ENCODE measurements at regions not wholly inside any gene's neighbourhood (a gene's known extent, or its start where the extent isn't known, plus 50 kb on each side); places are given as distances from the start of the nearest gene placed in this dataset.

DNA sequence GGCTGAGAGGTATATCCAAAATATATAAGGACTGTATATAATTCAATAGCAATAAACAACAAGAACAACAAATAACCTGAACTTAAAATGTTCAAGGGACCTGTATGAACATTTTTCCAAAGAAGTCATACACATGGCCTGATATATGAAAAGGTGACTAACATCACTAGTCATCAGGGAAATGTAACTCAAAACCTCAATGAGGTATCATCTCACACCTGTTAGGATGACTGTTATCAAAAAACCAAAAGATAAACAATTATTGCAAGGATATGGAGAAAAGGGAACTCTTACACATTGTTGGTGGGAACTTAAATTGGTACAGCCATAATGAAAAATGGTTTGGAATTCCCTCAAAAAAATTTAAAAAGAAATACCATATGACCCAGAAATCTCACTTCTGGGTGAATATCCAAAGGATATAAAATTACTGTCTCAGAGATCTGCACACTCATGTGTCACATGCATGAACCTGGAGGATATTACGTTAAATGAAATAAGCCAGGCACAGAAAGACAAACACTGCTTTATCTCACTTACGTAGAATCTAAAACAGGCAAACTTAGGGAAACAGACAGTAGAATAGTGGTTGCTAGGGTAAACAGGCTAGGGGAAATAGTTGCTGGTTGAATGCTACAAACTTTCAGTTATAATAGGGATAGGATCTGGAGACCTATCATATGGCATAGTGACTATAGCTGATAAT is 334.5 kb upstream of the MMADHC start:
- TF ChIP-seq, protein P1, sequence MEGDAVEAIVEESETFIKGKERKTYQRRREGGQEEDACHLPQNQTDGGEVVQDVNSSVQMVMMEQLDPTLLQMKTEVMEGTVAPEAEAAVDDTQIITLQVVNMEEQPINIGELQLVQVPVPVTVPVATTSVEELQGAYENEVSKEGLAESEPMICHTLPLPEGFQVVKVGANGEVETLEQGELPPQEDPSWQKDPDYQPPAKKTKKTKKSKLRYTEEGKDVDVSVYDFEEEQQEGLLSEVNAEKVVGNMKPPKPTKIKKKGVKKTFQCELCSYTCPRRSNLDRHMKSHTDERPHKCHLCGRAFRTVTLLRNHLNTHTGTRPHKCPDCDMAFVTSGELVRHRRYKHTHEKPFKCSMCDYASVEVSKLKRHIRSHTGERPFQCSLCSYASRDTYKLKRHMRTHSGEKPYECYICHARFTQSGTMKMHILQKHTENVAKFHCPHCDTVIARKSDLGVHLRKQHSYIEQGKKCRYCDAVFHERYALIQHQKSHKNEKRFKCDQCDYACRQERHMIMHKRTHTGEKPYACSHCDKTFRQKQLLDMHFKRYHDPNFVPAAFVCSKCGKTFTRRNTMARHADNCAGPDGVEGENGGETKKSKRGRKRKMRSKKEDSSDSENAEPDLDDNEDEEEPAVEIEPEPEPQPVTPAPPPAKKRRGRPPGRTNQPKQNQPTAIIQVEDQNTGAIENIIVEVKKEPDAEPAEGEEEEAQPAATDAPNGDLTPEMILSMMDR (IDR thresholded peaks at IDR 0.05 in 8 of 11, conservative IDR thresholded peaks at IDR 0.05 in 3 of 11), result no peak
- Histone ChIP-seq H3K9me3 (peaks cover 0 to 39% (median 21%) of the 10 kb centered on the region in 8 donors), H3K4me1 (no peaks in the 10 kb centered on the region), H3K27ac (no peak overlapping the region), H3K27me3 (replicated peaks in 1 of 7) (no peaks in the 10 kb centered on the region), H3K4me3 (no peak overlapping the region), H3K36me3 (no peaks in the 10 kb centered on the region)
- WGBS, 5 donors, result 88 to 98% (median 93%) methylated on average over 2 of the region's 2 CpGs
- intact Hi-C loops (cut with DNase I; ENCODE audit: low total_unique reads), result no loop called here
- no peak for DNase-seq

DNA sequence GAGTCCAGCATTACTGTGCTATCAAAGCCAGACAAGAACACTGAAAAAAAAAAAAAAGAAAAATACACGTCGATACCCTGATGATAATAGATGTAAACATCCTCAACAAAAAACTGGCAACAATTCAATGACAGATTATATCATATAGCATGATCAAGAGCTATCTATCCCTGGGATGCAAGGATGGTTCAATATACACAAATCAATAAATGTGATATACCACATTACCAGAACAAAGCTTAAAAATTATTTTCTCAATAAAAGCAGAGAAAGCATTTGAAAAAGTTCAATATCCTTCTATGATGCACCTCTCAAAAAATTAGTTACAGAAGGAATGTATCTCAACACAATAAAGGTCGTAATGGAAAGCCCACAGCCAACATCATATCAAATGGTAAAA is 332.8 kb upstream of the MMADHC start:
- no peaks in the 10 kb centered on the region for H3K36me3 ChIP-seq
- DNase-seq, result no peak
- no peak for TF ChIP-seq POLR2A (IDR thresholded peaks at IDR 0.05)
- TF ChIP-seq, protein P1 (IDR thresholded peaks at IDR 0.05 in 8 of 11, conservative IDR thresholded peaks at IDR 0.05 in 3 of 11), result no peak
- TF ChIP-seq POLR2AphosphoS5 (IDR thresholded peaks at IDR 0.05), result no peak
- peaks cover 0 to 39% (median 21%) of the 10 kb centered on the region in 8 donors for H3K9me3 ChIP-seq
- 85 to 97% (median 89%) methylated on average over 3 of the region's 3 CpGs for WGBS, 5 donors
- no peaks in the 10 kb centered on the region for H3K27me3 ChIP-seq (replicated peaks in 1 of 7)
- H3K4me3 ChIP-seq, result no peak overlapping the region
- H3K27ac ChIP-seq, result no peak overlapping the region
- H3K4me1 ChIP-seq, result no peaks in the 10 kb centered on the region
- intact Hi-C loops (cut with DNase I; ENCODE audit: low total_unique reads), result no loop called here

DNA sequence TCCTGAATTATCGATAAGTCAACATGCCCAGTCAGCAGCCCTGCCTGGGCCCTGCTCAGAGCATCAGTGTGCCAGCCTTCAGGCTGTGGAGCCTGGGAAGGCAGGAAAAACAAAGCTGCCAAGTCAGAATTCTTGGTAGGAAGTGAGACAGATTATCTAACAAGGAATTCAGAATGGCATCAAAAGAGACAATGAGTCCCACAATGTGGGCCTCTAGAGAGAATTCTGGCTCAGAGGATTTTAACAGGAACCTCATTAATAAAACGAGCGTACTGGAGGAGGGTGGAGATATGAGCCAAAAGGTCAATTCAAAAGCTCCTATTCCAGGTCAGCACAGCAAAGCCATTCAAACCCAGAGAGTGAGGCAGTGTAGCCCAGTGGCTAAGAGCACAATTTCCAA is 327.6 kb upstream of the MMADHC start:
- no peak for DNase-seq
- TF ChIP-seq POLR2AphosphoS5 (IDR thresholded peaks at IDR 0.05), result no peak
- TF ChIP-seq, protein P1 (IDR thresholded peaks at IDR 0.05 in 8 of 11, conservative IDR thresholded peaks at IDR 0.05 in 3 of 11), result no peak
- TF ChIP-seq POLR2A (IDR thresholded peaks at IDR 0.05), result no peak
- Histone ChIP-seq H3K9me3 (peaks cover 0 to 23% (median 10%) of the 10 kb centered on the region in 8 donors), H3K4me3 (no peak overlapping the region), H3K27ac (no peak overlapping the region), H3K36me3 (no peaks in the 10 kb centered on the region), H3K27me3 (replicated peaks in 1 of 7) (no peaks in the 10 kb centered on the region), H3K4me1 (no peaks in the 10 kb centered on the region)
- intact Hi-C loops (cut with DNase I; ENCODE audit: low total_unique reads), result no loop called here
- 62 to 84% (median 70%) methylated on average over 3 of the region's 3 CpGs for WGBS, 5 donors

DNA sequence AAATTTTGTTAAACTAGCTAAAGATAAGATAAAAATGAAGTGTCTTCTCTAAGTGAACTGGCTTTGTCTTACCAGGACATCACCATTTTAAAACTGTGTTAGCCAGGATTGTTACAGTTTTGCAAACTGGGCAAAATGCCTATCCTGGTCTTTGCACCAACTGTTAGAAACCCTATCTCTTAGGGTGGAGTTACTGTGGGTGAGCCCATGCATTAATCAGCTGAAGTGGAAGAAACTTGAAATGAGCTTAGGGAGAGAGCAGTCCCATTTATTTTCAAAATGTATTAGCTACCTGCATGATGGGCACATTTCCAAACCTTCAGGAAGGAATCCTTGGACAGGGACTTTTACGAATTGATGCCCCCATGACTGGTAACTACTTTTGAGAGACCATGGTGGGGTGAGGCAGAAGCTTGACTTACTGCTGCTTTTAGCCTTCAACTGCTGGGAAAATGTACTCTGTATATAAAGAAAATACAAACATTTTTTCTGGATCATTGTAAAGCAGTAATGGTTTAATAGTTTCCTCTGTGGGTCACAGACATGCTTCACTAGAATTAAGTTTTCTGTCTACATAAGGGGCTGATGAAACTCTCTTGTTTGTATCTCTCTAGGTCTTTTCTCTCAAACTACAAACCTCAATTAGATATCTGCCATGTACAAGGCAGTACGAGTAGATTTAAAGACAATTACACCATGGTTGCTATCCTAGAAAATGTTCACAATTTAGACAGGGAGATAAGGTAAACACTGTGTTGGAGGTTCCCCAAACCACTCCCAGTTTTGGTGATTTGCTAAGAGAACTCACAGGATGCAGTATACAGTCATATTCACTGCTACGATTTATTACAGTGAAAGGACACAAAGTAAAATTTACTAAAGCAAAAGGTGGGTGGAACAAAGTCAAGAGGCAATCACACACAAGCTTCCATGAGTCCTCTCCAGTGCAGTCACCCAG is 321.4 kb upstream of the MMADHC start:
- H3K9me3 ChIP-seq, result no peaks in the 10 kb centered on the region
- 76 to 89% (median 81%) methylated on average over 3 of the region's 3 CpGs for WGBS, 5 donors
- no peak overlapping the region for H3K27ac ChIP-seq
- intact Hi-C loops (cut with DNase I; ENCODE audit: low total_unique reads), result no loop called here
- TF ChIP-seq, protein P1 (IDR thresholded peaks at IDR 0.05 in 8 of 11, conservative IDR thresholded peaks at IDR 0.05 in 3 of 11), result no peak
- TF ChIP-seq POLR2AphosphoS5 (IDR thresholded peaks at IDR 0.05) (no peak), POLR2A (IDR thresholded peaks at IDR 0.05) (no peak)
- DNase-seq, result no peak
- no peaks in the 10 kb centered on the region for H3K27me3 ChIP-seq (replicated peaks in 1 of 7)
- H3K4me3 ChIP-seq, result no peak overlapping the region
- H3K4me1 ChIP-seq, result no peaks in the 10 kb centered on the region
- H3K36me3 ChIP-seq, result no peaks in the 10 kb centered on the region

Data from spleen (tissue), 11 donors.